B cell (primary cell): ENCODE measurements at regions not wholly inside any gene's neighbourhood (a gene's known extent, or its start where the extent isn't known, plus 50 kb on each side); places are given as distances from the start of the nearest gene placed in this dataset.

Experiments used
- ATAC-seq: fragments of 200-7000 bp; cut with Tn5 transposase; one replicate; pipeline ENCODE4 v1.10.0; 2021; ENCODE audit warnings: low read depth, mild to moderate bottlenecking, moderate number of reproducible peaks, moderate library complexity
- CTCF ChIA-PET: fragments of 350-600 bp; sonication (Branson Sonifier 250); formaldehyde crosslinking; loops from one replicate; lab custom pipeline; 2021; ENCODE audit warnings: antibody characterized with exemption, inconsistent platforms; lab: Charles Lee
- POLR2A ChIA-PET: fragments of 350-600 bp; sonication (Branson Sonifier 250); formaldehyde crosslinking; loops from one replicate; lab custom pipeline; 2021; ENCODE audit warnings: antibody characterized with exemption; lab: Charles Lee
- DNase-seq: peaks from one replicate; pipeline ENCODE4 v3.0.0; 2013
- H2AFZ ChIP-seq: 2 replicates; pipeline ENCODE4 v1.6.1; 2012; ENCODE audit warnings: mild to moderate bottlenecking, low read depth, low read length; ENCODE audit not compliant: insufficient read depth, poor library complexity, severe bottlenecking
- H3K27ac ChIP-seq, 2 donors: 1 replicate in 1 of 2; 2 replicates in 1 of 2; pipeline ENCODE4 v1.5.1; 2012 to 2013; ENCODE audit warnings: low read length in 2 of 2, mild to moderate bottlenecking in 2 of 2, moderate library complexity in 1 of 2
- H3K27me3 ChIP-seq, 4 experiments: fragments of 200-600 bp in 1 of 4; sonication (generic) in 1 of 4; replicated peaks in 1 of 4; 1 replicate in 2 of 4; 2 replicates in 2 of 4; pipeline versions ENCODE4 v1.6.1 to v1.7.0; 2013 to 2016; ENCODE audit warnings: low read length in 3 of 4, mild to moderate bottlenecking in 2 of 4, mixed read lengths in 1 of 4, moderate library complexity in 1 of 4; ENCODE audit not compliant: insufficient read depth in 4 of 4, control insufficient read depth in 3 of 4; ENCODE audit errors: control extremely low read depth in 1 of 4
- H3K36me3 ChIP-seq, 2 experiments: replicated peaks in 1 of 2; 1 replicate in 1 of 2; 2 replicates in 1 of 2; pipeline versions ENCODE4 v1.6.1 to v1.7.1; 2013; ENCODE audit warnings: low read length in 1 of 2; ENCODE audit not compliant: insufficient read depth in 2 of 2, control insufficient read depth in 1 of 2; ENCODE audit errors: control extremely low read depth in 1 of 2, extremely low read depth in 1 of 2
- H3K4me1 ChIP-seq, 2 donors: fragments of 200-600 bp in 1 of 2; sonication (generic) in 1 of 2; 1 replicate in 1 of 2; 2 replicates in 1 of 2; pipeline versions ENCODE4 v1.5.1 to v1.6.1; 2013 to 2017; ENCODE audit warnings: low read length in 2 of 2; ENCODE audit not compliant: control insufficient read depth in 2 of 2, insufficient read depth in 2 of 2
- H3K4me2 ChIP-seq: replicated peaks from 2 replicates; pipeline ENCODE3; 2012; ENCODE audit warnings: mild to moderate bottlenecking, low read depth, low read length; ENCODE audit not compliant: poor library complexity, severe bottlenecking
- H3K4me3 ChIP-seq, 5 experiments: fragments of 200-600 bp in 1 of 5; sonication (generic) in 1 of 5; 1 replicate in 3 of 5; 2 replicates in 2 of 5; pipeline versions ENCODE4 v1.5.1 to v1.7.0; 2011 to 2016; ENCODE audit warnings: low read length in 4 of 5, mild to moderate bottlenecking in 4 of 5, low read depth in 2 of 5, control low read depth in 1 of 5, moderate library complexity in 1 of 5; ENCODE audit not compliant: insufficient read depth in 1 of 5; ENCODE audit errors: control extremely low read depth in 1 of 5, extremely low read depth in 1 of 5
- H3K79me2 ChIP-seq: fragments of 200-600 bp; sonication (generic); one replicate; pipeline ENCODE4 v1.6.0; 2016; ENCODE audit warnings: low read length; ENCODE audit not compliant: control insufficient read depth, insufficient read depth
- H3K9ac ChIP-seq: fragments of 200-600 bp; sonication (generic); 2 replicates; pipeline ENCODE4 v1.6.1; 2017; ENCODE audit warnings: mild to moderate bottlenecking, low read length, moderate library complexity
- H3K9me3 ChIP-seq, 3 donors: one replicate each; pipeline versions ENCODE4 v1.6.1 to v1.7.1; 2013; ENCODE audit warnings: low read length in 2 of 3; ENCODE audit not compliant: control insufficient read depth in 2 of 3, insufficient read depth in 1 of 3; ENCODE audit errors: control extremely low read depth in 1 of 3
- H4K20me1 ChIP-seq: 2 replicates; pipeline ENCODE4 v1.6.0; 2012; ENCODE audit warnings: mild to moderate bottlenecking, low read length; ENCODE audit not compliant: insufficient read depth, control insufficient read depth, poor library complexity, severe bottlenecking
- H3K27ac Mint-ChIP-seq: one replicate; pipeline ENCODE4 v1.8.0; 2021; ENCODE audit warnings: mixed read lengths
- H3K27me3 Mint-ChIP-seq: one replicate; pipeline ENCODE4 v1.8.0; 2021; ENCODE audit warnings: mixed read lengths
- H3K4me1 Mint-ChIP-seq: one replicate; pipeline ENCODE4 v1.8.0; 2021; ENCODE audit warnings: mixed read lengths
- H3K4me3 Mint-ChIP-seq: one replicate; pipeline ENCODE4 v1.8.0; 2021; ENCODE audit warnings: mixed read lengths
- H3K9me3 Mint-ChIP-seq: one replicate; pipeline ENCODE4 v1.8.0; 2022; ENCODE audit warnings: mixed read lengths; ENCODE audit not compliant: insufficient read depth
- CTCF ChIP-seq: fragments of 200-600 bp; IDR thresholded peaks from one replicate; pipeline ENCODE4 v1.8.0; 2022; ENCODE audit warnings: antibody characterized with exemption, mild to moderate bottlenecking
- EZH2 ChIP-seq: IDR thresholded peaks from 2 replicates; pipeline ENCODE4 v1.6.1; 2012; ENCODE audit warnings: borderline replicate concordance, low read depth, mild to moderate bottlenecking, moderate library complexity, low read length; ENCODE audit not compliant: insufficient read depth, poor library complexity, severe bottlenecking
- WGBS: methylation state at CpG from one replicate; pipeline ENCODE4 v1.1.5; 2013; ENCODE audit warnings: missing lambda C conversion rate; ENCODE audit not compliant: insufficient coverage; 5-methylcytosine and 5-hydroxymethylcytosine counted together
- intact Hi-C: fragments of 100-400 bp; cut with micrococcal nuclease; formaldehyde crosslinking; loops from one replicate; pipeline ENCODE4 v1.10.0; 2022

DNA sequence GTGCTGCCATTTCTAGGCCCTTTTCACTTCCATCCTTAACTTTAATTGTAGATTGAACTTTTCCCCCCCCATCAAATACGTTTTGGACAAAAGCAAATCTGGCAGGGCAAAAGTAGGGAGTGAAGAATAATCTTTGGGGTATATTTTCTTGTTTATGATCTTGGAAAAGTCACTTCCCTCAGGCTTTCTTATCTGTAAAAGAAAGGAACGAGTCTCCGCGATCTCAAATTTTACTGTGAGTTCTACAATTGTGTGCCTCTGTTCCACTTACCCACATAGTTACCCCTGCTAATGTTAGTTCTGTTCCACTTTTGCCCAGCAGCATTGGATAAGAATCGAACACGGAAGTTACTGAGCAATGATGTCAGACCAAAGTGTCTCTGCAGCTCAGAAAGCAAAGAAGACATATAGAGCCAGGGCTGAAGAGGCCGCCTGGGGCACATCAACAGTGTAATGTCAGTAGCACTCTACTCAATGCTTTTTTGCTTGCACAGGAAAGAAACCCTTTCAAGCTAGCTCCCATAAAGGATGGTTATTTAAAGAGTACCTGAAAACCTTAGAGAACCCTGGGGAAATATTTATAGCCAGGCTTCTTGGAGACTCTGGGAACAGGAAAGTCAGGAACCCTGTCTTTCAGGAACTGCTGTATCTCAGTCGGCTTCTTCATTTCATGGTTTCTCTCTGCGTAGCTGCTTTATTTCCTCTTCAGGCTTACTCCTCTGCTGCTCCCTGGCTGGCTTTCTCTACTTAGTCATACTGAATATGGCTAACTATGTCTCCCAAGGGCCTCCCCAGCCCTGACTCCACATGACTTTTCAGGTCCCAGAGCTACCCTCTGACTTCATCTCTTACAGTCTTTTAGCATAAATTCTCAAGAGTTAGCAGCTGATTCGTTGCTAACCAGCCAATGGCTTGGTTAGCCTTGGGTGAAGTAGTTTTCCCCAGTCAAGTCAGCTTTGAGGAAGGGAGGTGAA, 123.7 kb upstream of the FAM3C start:
- H3K4me1 ChIP-seq: peaks cover 0 to 4% of the 10 kb centered on the region in 2 donors
- peak overlapping the region; percentile 2 for H3K4me2 ChIP-seq
- H3K27me3 ChIP-seq: no peaks in the 10 kb centered on the region
- no peak for TF ChIP-seq CTCF
- TF ChIP-seq EZH2: no peak
- DNase-seq: peak; percentile 33
- H4K20me1 ChIP-seq: no peaks in the 10 kb centered on the region
- Mint-ChIP-seq H3K27ac (peak overlapping the region; percentile 12), H3K9me3 (no peaks in the 10 kb centered on the region), H3K4me1 (peaks cover 6% of the 10 kb centered on the region), H3K4me3 (peak overlapping the region; percentile 18), H3K27me3 (peaks cover 4% of the 10 kb centered on the region)
- H3K36me3 ChIP-seq: no peaks in the 10 kb centered on the region
- ChIA-PET POLR2A (no interaction called here), CTCF (interaction anchor here (0.8 to 1.7 kb wide), 6 partner anchors 10 to 152 kb away, joined by 3 to 7 read pairs (median 4); no protein-coding TSS in a partner anchor)
- H3K79me2 ChIP-seq: no peaks in the 10 kb centered on the region
- ATAC-seq: peak; percentile 74
- H3K4me3 ChIP-seq: no peak overlapping the region
- intact Hi-C loops: no loop called here
- no peak overlapping the region for H3K27ac ChIP-seq
- H3K9me3 ChIP-seq: no peaks in the 10 kb centered on the region
- peak overlapping the region; percentile 1 for H2AFZ ChIP-seq
- WGBS: 91% methylated on average over 7 of the region's 10 CpGs
- H3K9ac ChIP-seq: no peak overlapping the region

DNA sequence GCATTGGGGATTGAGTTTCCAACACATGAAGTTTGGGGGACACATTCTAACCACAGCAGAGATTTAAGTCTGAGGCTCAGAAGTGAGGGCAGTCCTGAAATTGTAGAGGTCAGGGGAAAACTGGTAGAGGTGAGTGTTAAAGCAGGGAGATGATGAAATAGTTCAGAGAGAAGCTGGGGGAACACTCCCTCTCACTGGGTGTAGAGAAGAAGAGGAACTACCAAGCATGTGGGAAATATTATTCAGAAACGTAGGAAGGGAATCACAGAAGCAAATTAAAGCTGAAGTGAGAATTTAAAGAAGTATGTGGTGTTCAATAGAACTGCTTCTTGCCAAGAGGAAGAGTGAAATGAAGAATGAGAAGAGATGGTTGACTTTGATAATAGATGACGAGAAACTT, 121.5 kb upstream of the FAM3C start:
- H3K4me3 Mint-ChIP-seq: no peak overlapping the region
- Histone ChIP-seq H3K79me2 (no peaks in the 10 kb centered on the region), H2AFZ (no peak overlapping the region), H3K4me3 (no peak overlapping the region), H3K27me3 (no peaks in the 10 kb centered on the region), H3K4me1 (peaks cover 0 to 4% of the 10 kb centered on the region in 2 donors), H3K9ac (no peak overlapping the region), H3K36me3 (no peaks in the 10 kb centered on the region), H4K20me1 (no peaks in the 10 kb centered on the region), H3K27ac (no peak overlapping the region), H3K9me3 (no peaks in the 10 kb centered on the region), H3K4me2 (no peak overlapping the region)
- H3K27ac Mint-ChIP-seq: no peak overlapping the region
- H3K4me1 Mint-ChIP-seq: peaks cover 6% of the 10 kb centered on the region
- ChIA-PET POLR2A (no interaction called here), CTCF (no interaction called here)
- intact Hi-C loops: no loop called here
- peaks cover 3% of the 10 kb centered on the region for H3K27me3 Mint-ChIP-seq
- ATAC-seq (no peak), DNase-seq (no peak)
- 75% methylated on average over 2 of the region's 2 CpGs for WGBS
- no peak for TF ChIP-seq EZH2
- TF ChIP-seq CTCF: no peak
- H3K9me3 Mint-ChIP-seq: no peaks in the 10 kb centered on the region
